ENCODE measurements at regions not wholly inside any gene's neighbourhood (a gene's known extent, or its start where the extent isn't known, plus 50 kb on each side); places are given as distances from the start of the nearest gene placed in this dataset.

- DNase-seq: no peak
Measured at GRCh38 chr15:25183581-25184251, 228.9 kb downstream of the SNRPN start.

GRCh38 chr15:25184356-25185155 is 229.8 kb downstream of the SNRPN start:
- no peak for DNase-seq

GRCh38 chr15:25185156-25185710 is 230.4 kb downstream of the SNRPN start:
- no peak for DNase-seq

- no peak for DNase-seq
Measured at GRCh38 chr15:25185791-25186190, 231.0 kb downstream of the SNRPN start.

- DNase-seq: no peak
Measured at GRCh38 chr15:25186411-25186810, 231.6 kb downstream of the SNRPN start.

GRCh38 chr15:25186906-25187645 is 232.3 kb downstream of the SNRPN start:
- no peak for DNase-seq

GRCh38 chr15:25188051-25188450 is 233.3 kb downstream of the SNRPN start:
- no peak for DNase-seq

GRCh38 chr15:25188551-25189101 is 233.8 kb downstream of the SNRPN start:
- no peak for DNase-seq

- DNase-seq: no peak
Measured at GRCh38 chr15:25189551-25189950, 234.8 kb downstream of the SNRPN start.

GRCh38 chr15:25192651-25193050 is 237.9 kb downstream of the SNRPN start:
- DNase-seq: no peak

- DNase-seq: no peak
Measured at GRCh38 chr15:25207369-25207768, 231.5 kb downstream of the UBE3A start.

- no peak for DNase-seq
Measured at GRCh38 chr15:25208735-25209134, 230.1 kb downstream of the UBE3A start.

GRCh38 chr15:25220834-25221233 is 218.0 kb downstream of the UBE3A start:
- no peak for DNase-seq

GRCh38 chr15:25224396-25224795 is 214.4 kb downstream of the UBE3A start:
- no peak for DNase-seq

GRCh38 chr15:25226360-25226759 is 212.5 kb downstream of the UBE3A start:
- DNase-seq: no peak

GRCh38 chr15:25228261-25228660 is 210.6 kb downstream of the UBE3A start:
- DNase-seq: no peak

GRCh38 chr15:25230442-25230841 is 208.4 kb downstream of the UBE3A start:
- DNase-seq: no peak

GRCh38 chr15:25233766-25234350 is 205.0 kb downstream of the UBE3A start:
- no peak for DNase-seq

- no peak for DNase-seq
Measured at GRCh38 chr15:25234831-25235230, 204.0 kb downstream of the UBE3A start.

GRCh38 chr15:25235391-25235790 is 203.4 kb downstream of the UBE3A start:
- no peak for DNase-seq

GRCh38 chr15:25236143-25236860 is 202.5 kb downstream of the UBE3A start:
- DNase-seq: no peak

- DNase-seq: no peak
Measured at GRCh38 chr15:25236861-25237155, 202.0 kb downstream of the UBE3A start.

All from fibroblast of skin of right quadriceps (primary cell).